ENCODE measurements at regions not wholly inside any gene's neighbourhood (a gene's known extent, or its start where the extent isn't known, plus 50 kb on each side); places are given as distances from the start of the nearest gene placed in this dataset.

DNA sequence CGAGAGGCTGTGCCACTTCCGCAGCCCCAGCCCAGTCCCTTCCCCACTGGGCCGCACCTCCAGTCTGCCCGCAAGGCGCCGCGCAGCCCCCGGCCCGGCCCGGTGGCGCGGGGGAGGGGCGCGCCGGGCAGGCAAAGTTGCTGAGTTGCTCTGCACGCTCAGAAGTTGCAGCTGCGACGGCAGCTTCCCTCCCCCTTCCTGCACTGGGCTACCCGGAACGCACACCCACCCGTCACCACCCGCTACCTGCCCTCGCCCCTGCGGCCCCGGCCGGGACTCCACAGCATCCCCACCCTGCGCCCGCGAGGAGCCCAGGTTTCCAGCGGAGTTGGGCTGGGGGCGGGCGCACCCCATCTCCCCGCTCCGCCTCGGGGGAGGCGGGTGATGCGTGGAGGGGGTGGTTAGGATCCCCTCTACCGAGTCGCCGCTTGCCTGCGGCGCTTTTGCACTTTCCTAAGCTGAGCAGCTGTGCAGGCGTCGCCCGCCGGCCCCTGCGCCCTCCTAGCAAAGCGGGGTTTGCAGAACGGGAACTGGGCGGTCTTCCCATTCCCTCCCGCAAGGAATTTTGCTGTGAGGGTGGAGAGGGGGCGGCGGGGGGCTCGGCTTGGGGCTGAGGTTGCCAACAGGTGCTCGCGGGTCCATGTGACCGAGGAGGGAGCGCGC lies 55.9 kb upstream of the RREB1 start:
- Histone ChIP-seq H3K4me3 (replicated peaks in 1 of 3; ENCODE audit: insufficient read depth in 1 of 3, low read depth in 1 of 3, low read length in 3 of 3) (peak overlapping the region; percentile 48 to 63 (median 62)), H3K9me3 (replicated peaks; ENCODE audit: control insufficient read depth, insufficient read depth, low read length) (no peaks in the 10 kb centered on the region), H2AFZ (ENCODE audit: low read depth, low read length) (peak overlapping the region; percentile 92), H3K79me2 (ENCODE audit: control insufficient read depth, insufficient read depth, low read length) (no peaks in the 10 kb centered on the region), H3K4me1 (ENCODE audit: control insufficient read depth, extremely low read depth, insufficient read depth, low read length) (peaks cover 9% of the 10 kb centered on the region), H3K36me3 (ENCODE audit: control insufficient read depth in 2 of 2, extremely low read depth in 1 of 2, insufficient read depth in 2 of 2, low read length in 2 of 2) (no peaks in the 10 kb centered on the region), H3K4me2 (ENCODE audit: insufficient read depth, low read length) (peak overlapping the region; percentile 78), H3K9me1 (replicated peaks; ENCODE audit: control insufficient read depth, extremely low read depth, insufficient read depth, low read length) (no peaks in the 10 kb centered on the region), H3K27me3 (ENCODE audit: control insufficient read depth in 2 of 2, insufficient read depth in 2 of 2, low read length in 2 of 2) (no peaks in the 10 kb centered on the region), H3K27ac (ENCODE audit: insufficient read depth, low read depth, low read length) (no peak overlapping the region), H4K20me1 (replicated peaks; ENCODE audit: control insufficient read depth, extremely low read depth, insufficient read depth, low read length) (no peaks in the 10 kb centered on the region), H3K9ac (replicated peaks; ENCODE audit: extremely low read depth, insufficient read depth, low read length) (peak overlapping the region; percentile 62)
- TF ChIP-seq EZH2 (IDR thresholded peaks at IDR 0.05; ENCODE audit: borderline replicate concordance, low read depth, low read length, severe bottlenecking): no peak
- no peak for TF ChIP-seq MYC (IDR thresholded peaks at IDR 0.05; ENCODE audit: low read depth, low read length)
- TF ChIP-seq, protein P1, sequence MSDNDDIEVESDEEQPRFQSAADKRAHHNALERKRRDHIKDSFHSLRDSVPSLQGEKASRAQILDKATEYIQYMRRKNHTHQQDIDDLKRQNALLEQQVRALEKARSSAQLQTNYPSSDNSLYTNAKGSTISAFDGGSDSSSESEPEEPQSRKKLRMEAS (IDR thresholded peaks at IDR 0.05; ENCODE audit: insufficient read depth, insufficient read length): no peak
- TF ChIP-seq JUN (IDR thresholded peaks at IDR 0.05; ENCODE audit: borderline replicate concordance, insufficient read depth, insufficient read length, low read depth): no peak
- TF ChIP-seq CTCF (IDR thresholded peaks at IDR 0.05; ENCODE audit: extremely low read depth in 1 of 2, insufficient read depth in 1 of 2, low read depth in 1 of 2, low read length in 2 of 2): no peak
- TF ChIP-seq FOS (IDR thresholded peaks at IDR 0.05; ENCODE audit: borderline replicate concordance, insufficient read depth, low read length): no peak
- no peak for TF ChIP-seq POLR2AphosphoS5 (IDR thresholded peaks at IDR 0.05; ENCODE audit: insufficient read depth, low read depth, low read length)
- TF ChIP-seq GATA2 (IDR thresholded peaks at IDR 0.05; ENCODE audit: insufficient read depth, insufficient read length, low read depth, low read length): no peak
- TF ChIP-seq POLR2A (IDR thresholded peaks at IDR 0.05; ENCODE audit: low read depth, low read length): no peak
- ChIA-PET CTCF (interaction anchor here (1.0 to 2.6 kb wide), 4 partner anchors 34 to 375 kb away, joined by 3 to 9 read pairs (median 6); no protein-coding TSS in a partner anchor), POLR2A (no interaction called here)
- DNase-seq (ENCODE audit: low read depth, low spot score): peak; percentile 34
- FAIRE-seq: peak; percentile 71
- intact Hi-C loops (cut with micrococcal nuclease): loop anchor here (1.0 to 5.0 kb wide), 3 partner anchors 10 to 365 kb away; partner anchors contain the start of gene RREB1
- dilution Hi-C loops (cut with MboI; ENCODE audit: extremely low pct_ligation_motif_present, low sequenced_read_pairs): no loop called here
- no TSS peak for BruUV-seq (replicated peaks)
